ENCODE measurements at regions not wholly inside any gene's neighbourhood (a gene's known extent, or its start where the extent isn't known, plus 50 kb on each side); places are given as distances from the start of the nearest gene placed in this dataset.

GRCh38 chr9:78169125-78169524, 66.8 kb upstream of the CEP78 start:
- no peaks in the 10 kb centered on the region for H4K20me1 ChIP-seq (ENCODE audit: control insufficient read depth, insufficient read depth)
- FAIRE-seq (no peak), ATAC-seq (no peak), DNase-seq (ENCODE audit: low read depth, low spot score) (no peak)
- no peaks in the 10 kb centered on the region for H3K4me1 ChIP-seq (ENCODE audit: control insufficient read depth, insufficient read depth, low read length)
- no peak overlapping the region for H3K27ac ChIP-seq (ENCODE audit: control insufficient read depth, insufficient read depth)
- in situ Hi-C loops (cut with MboI), result no loop called here
- H3K79me2 ChIP-seq (ENCODE audit: control insufficient read depth, insufficient read depth, low read length), result no peaks in the 10 kb centered on the region
- no peaks in the 10 kb centered on the region for H3K36me3 ChIP-seq (ENCODE audit: control insufficient read depth in 2 of 2, insufficient read depth in 2 of 2, low read length in 1 of 2)
- no peak overlapping the region for H2AFZ ChIP-seq (ENCODE audit: control insufficient read depth, low read depth, low read length)
- intact Hi-C loops (cut with micrococcal nuclease; ENCODE audit: unreplicated experiment), result no loop called here
- H3K9me3 ChIP-seq (replicated peaks; ENCODE audit: control insufficient read depth, insufficient read depth, low read length), result no peaks in the 10 kb centered on the region
- RAD21 ChIA-PET (ENCODE audit: unreplicated experiment), result no interaction called here
- no peak overlapping the region for H3K9ac ChIP-seq (ENCODE audit: control insufficient read depth, insufficient read depth, low read length)
- H3K4me2 ChIP-seq (ENCODE audit: control insufficient read depth, insufficient read depth), result no peak overlapping the region
- BruUV-seq (replicated peaks), result no TSS peak
- SMC1A ChIA-PET (ENCODE audit: uncharacterized antibody, unreplicated experiment), result no interaction called here
- H3K4me3 ChIP-seq, result no peak overlapping the region
- 39% methylated on average over 6 of the region's 6 CpGs for WGBS (ENCODE audit: insufficient coverage, insufficient replicate concordance, low lambda C conversion rate, missing lambda C conversion rate)
- POLR2A ChIA-PET, result no interaction called here
- TF ChIP-seq POLR2A (IDR thresholded peaks at IDR 0.05; ENCODE audit: low read depth, low read length) (no peak), MEF2B (IDR thresholded peaks at IDR 0.05; ENCODE audit: partially characterized antibody, poor library complexity, severe bottlenecking) (no peak), HDGF (IDR thresholded peaks at IDR 0.05) (no peak), TAF1 (IDR thresholded peaks at IDR 0.05; ENCODE audit: borderline replicate concordance, low read depth, low read length) (no peak), BHLHE40 (IDR thresholded peaks at IDR 0.05; ENCODE audit: borderline replicate concordance in 1 of 2, low read depth in 2 of 2, low read length in 1 of 2) (no peak), IKZF2 (IDR thresholded peaks at IDR 0.05) (no peak), YBX1 (IDR thresholded peaks at IDR 0.05) (no peak), HSF1 (IDR thresholded peaks at IDR 0.05; ENCODE audit: low read depth, low read length) (no peak), SUPT20H (IDR thresholded peaks at IDR 0.05; ENCODE audit: borderline replicate concordance, control insufficient read depth, low read depth, low read length) (no peak), KDM1A (IDR thresholded peaks at IDR 0.05; ENCODE audit: borderline replicate concordance) (no peak), EED (IDR thresholded peaks at IDR 0.05; ENCODE audit: low read depth) (no peak), SKIL (IDR thresholded peaks at IDR 0.05; ENCODE audit: low read depth, poor library complexity, severe bottlenecking) (no peak)
- CTCF ChIA-PET, result interaction anchor here (0.6 kb wide), 1 partner anchor 581 kb away, joined by 4 read pairs; no protein-coding TSS in a partner anchor
- H3K27me3 ChIP-seq (replicated peaks in 1 of 2; ENCODE audit: control insufficient read depth in 2 of 2, insufficient read depth in 2 of 2, low read length in 1 of 2), result no peaks in the 10 kb centered on the region
